ENCODE measurements at regions not wholly inside any gene's neighbourhood (a gene's known extent, or its start where the extent isn't known, plus 50 kb on each side); places are given as distances from the start of the nearest gene placed in this dataset.

DNA sequence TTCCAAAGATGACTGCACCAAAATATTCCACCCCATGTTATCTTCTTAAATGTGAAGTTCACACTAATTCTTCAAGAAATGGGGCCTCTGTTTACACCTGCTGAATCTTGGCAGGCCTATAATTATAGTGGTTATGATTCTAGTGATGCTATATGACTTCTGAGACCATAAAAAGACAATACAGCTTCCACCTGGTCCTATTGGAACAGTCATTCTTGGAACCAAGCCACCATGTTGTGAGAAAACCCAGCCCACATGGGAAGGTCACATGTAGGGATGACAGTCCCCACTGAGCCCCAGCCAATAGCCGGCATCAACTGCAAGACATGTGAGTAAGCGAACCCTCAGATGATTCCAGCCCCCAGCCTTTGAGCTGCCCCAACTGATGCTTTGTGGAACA, 587.5 kb downstream of the MID1IP1 start:
- Mint-ChIP-seq H3K27me3 (ENCODE audit: low read depth) (peaks cover 4% of the 10 kb centered on the region), H3K9me3 (no peaks in the 10 kb centered on the region), H3K27ac (no peak overlapping the region), H3K36me3 (ENCODE audit: low read depth) (no peaks in the 10 kb centered on the region), H3K4me1 (no peaks in the 10 kb centered on the region), H3K4me3 (no peak overlapping the region)
- TF ChIP-seq, protein P1, sequence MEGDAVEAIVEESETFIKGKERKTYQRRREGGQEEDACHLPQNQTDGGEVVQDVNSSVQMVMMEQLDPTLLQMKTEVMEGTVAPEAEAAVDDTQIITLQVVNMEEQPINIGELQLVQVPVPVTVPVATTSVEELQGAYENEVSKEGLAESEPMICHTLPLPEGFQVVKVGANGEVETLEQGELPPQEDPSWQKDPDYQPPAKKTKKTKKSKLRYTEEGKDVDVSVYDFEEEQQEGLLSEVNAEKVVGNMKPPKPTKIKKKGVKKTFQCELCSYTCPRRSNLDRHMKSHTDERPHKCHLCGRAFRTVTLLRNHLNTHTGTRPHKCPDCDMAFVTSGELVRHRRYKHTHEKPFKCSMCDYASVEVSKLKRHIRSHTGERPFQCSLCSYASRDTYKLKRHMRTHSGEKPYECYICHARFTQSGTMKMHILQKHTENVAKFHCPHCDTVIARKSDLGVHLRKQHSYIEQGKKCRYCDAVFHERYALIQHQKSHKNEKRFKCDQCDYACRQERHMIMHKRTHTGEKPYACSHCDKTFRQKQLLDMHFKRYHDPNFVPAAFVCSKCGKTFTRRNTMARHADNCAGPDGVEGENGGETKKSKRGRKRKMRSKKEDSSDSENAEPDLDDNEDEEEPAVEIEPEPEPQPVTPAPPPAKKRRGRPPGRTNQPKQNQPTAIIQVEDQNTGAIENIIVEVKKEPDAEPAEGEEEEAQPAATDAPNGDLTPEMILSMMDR (IDR thresholded peaks at IDR 0.05; ENCODE audit: unreplicated experiment in 3 of 3), result no peak

DNA sequence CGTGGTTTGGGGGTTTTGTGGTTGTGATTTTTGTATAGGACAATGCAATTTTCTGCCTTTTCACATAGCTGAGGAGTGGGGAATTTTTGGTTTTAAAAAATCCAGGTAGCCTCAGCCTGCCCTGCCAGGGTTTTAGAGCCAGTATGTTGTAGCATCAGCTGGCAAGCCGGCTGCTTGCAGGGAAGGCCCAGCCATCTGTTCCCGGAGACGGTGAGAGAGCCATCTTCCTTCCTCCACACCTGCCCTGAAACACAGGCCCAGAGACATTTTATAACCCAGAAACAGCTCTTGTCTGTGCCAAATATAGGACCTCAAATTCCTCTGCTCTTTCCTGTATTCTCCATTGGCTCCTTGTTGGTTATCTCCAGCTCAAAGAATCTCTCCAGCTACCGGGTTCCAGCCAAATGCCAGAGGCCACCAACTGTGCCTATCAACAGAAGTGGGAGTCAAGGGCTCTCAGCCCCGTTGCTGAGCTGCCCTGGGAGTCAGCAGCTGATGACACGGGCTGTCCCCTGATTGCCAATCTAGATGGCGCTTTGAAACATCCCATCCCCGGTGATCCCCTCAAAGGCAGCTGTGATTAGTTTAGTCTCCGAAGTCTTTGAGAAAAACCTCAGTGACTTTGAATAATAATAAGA, 595.2 kb downstream of the MID1IP1 start:
- H3K4me3 Mint-ChIP-seq, result no peak overlapping the region
- H3K27me3 Mint-ChIP-seq (ENCODE audit: low read depth), result no peaks in the 10 kb centered on the region
- no peak overlapping the region for H3K27ac Mint-ChIP-seq
- H3K9me3 Mint-ChIP-seq, result no peaks in the 10 kb centered on the region
- H3K4me1 Mint-ChIP-seq, result peaks cover 36% of the 10 kb centered on the region
- H3K36me3 Mint-ChIP-seq (ENCODE audit: low read depth), result no peaks in the 10 kb centered on the region
- TF ChIP-seq, protein P1 (IDR thresholded peaks at IDR 0.05; ENCODE audit: unreplicated experiment in 3 of 3), result no peak

DNA sequence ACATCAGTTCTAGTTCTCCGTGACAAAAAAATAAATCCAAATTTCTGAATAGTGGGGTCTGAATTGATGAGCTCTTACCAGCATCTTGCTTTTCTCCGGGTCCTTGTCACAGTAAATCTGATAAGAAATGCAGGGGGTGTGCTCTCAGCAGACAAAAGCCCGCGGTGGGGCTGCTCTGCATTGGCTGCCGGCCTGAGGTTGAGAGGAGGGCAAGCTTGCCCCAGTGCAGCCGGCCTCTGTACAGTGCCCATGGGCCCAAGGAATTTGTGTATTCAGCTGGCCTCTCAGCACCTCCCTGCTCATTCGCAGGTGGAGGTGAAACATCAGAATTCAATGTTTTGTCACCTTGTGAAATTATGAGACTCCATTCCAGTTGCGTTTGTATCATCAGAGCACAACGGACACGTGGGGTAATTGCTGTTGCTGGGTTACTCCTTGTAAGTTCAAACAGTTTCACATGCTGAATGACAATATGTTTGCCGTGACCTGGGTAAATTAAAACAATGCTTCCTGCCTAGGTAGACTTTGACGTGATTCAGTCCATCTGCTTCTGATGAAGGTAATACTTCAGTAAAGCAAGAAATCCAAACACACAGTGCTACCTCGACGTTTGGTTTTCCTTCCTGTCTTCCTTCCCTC, 596.4 kb downstream of the MID1IP1 start:
- Mint-ChIP-seq H3K27me3 (ENCODE audit: low read depth) (no peaks in the 10 kb centered on the region), H3K9me3 (no peaks in the 10 kb centered on the region), H3K36me3 (ENCODE audit: low read depth) (no peaks in the 10 kb centered on the region), H3K4me3 (no peak overlapping the region), H3K4me1 (peaks cover 36% of the 10 kb centered on the region), H3K27ac (no peak overlapping the region)
- TF ChIP-seq, protein P1 (IDR thresholded peaks at IDR 0.05; ENCODE audit: unreplicated experiment in 3 of 3), result no peak

DNA sequence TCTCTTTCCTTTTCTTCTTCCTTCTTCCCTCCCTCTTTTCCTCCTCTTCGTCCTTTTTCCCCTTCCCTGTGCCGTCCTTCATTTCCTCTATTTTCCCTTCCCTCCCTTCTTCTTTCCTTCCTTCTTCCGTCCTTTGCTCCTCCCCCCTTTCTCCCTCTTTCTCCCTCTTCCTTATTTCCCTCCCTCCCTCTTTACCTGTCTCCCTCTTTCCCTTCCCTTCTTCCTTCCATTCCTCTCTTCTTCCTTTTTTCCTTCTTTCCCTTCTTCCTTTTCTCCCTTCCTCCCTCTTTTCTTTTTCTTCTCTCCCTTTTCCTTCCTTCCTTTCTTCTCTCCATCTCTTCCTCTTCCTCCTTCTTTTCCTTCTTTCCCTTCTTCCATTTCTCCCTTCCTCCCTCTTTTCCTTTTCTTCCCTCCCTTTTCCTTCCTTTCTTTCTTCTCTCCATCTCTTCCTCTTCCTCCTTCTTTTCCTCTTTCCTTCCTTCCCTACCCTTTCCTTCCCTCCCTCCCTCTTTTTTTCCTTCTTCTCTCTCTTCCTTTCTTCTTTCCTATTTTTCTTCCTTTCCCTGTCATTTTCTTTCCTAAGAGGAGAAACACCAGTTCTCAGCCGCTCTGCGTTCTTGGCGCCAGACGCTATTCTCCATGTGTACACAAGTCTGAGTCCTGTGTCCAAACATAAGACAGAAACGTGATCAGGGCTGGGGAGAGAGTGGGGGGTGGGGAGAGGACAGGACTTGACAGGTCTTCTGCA, 597.1 kb downstream of the MID1IP1 start:
- Mint-ChIP-seq H3K27me3 (ENCODE audit: low read depth) (peaks cover 2% of the 10 kb centered on the region), H3K27ac (peak overlapping the region in 2 of 3 experiments; percentile 30 to 35), H3K4me3 (no peak overlapping the region), H3K36me3 (ENCODE audit: low read depth) (no peaks in the 10 kb centered on the region), H3K4me1 (peaks cover 36% of the 10 kb centered on the region), H3K9me3 (no peaks in the 10 kb centered on the region)
- TF ChIP-seq, protein P1 (IDR thresholded peaks at IDR 0.05; ENCODE audit: unreplicated experiment in 3 of 3), result no peak

DNA sequence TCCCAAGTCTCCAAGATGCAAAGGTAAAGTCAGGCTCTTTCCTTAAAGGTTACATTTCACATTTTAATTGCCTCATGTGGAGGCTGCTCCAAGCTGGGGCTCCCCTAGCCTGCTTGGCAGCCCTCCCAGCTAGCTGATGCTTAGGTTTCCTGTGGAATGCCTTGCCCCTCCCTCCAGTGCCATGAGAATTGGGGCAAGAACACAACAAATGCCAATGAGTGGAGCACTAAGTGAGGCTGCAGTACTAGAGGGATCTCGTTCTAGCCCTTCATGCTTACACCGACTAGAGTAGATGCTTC, 597.7 kb downstream of the MID1IP1 start:
- TF ChIP-seq, protein P1 (IDR thresholded peaks at IDR 0.05; ENCODE audit: unreplicated experiment in 3 of 3), result no peak
- Mint-ChIP-seq H3K27ac (peak overlapping the region in 2 of 3 experiments; percentile 30 to 35), H3K36me3 (ENCODE audit: low read depth) (no peaks in the 10 kb centered on the region), H3K4me1 (peaks cover 36% of the 10 kb centered on the region), H3K9me3 (no peaks in the 10 kb centered on the region), H3K27me3 (ENCODE audit: low read depth) (peaks cover 4% of the 10 kb centered on the region), H3K4me3 (no peak overlapping the region)

Data from nephron (organoid).